GM20000 (cell line): ENCODE measurements at regions not wholly inside any gene's neighbourhood (a gene's known extent, or its start where the extent isn't known, plus 50 kb on each side); places are given as distances from the start of the nearest gene placed in this dataset.

Source experiments
- DNase-seq: peaks from one replicate; pipeline ENCODE4 v3.0.0; 2012; ENCODE audit warnings: low spot score
- TF ChIP-seq, protein P1 (sequence below): IDR thresholded peaks from 2 replicates; pipeline ENCODE4 v1.5.1; 2012; ENCODE audit warnings: mild to moderate bottlenecking, control low read depth; ENCODE audit errors: extremely low read depth, missing control alignments

DNA sequence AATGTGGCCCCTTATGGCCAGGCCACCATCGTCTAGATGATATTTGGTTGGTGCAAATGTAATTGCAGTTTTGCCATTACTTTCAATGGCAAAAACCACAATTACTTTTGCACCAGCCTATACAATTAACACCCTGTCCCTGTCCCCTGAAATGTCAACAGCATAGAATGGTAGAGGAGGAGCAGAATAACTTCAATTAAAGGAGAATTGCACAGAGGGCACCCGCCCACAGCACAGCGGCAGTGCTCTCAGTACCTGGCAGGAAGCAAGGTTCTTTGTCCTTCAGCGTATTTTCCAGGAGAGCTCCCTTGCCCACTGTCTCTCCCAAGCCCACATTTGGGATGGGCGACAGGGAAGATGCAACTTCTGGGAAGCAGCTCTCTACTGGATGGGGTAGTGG, 115.3 kb downstream of the TRIM29 start:
- DNase-seq, result no peak
- TF ChIP-seq, protein P1, sequence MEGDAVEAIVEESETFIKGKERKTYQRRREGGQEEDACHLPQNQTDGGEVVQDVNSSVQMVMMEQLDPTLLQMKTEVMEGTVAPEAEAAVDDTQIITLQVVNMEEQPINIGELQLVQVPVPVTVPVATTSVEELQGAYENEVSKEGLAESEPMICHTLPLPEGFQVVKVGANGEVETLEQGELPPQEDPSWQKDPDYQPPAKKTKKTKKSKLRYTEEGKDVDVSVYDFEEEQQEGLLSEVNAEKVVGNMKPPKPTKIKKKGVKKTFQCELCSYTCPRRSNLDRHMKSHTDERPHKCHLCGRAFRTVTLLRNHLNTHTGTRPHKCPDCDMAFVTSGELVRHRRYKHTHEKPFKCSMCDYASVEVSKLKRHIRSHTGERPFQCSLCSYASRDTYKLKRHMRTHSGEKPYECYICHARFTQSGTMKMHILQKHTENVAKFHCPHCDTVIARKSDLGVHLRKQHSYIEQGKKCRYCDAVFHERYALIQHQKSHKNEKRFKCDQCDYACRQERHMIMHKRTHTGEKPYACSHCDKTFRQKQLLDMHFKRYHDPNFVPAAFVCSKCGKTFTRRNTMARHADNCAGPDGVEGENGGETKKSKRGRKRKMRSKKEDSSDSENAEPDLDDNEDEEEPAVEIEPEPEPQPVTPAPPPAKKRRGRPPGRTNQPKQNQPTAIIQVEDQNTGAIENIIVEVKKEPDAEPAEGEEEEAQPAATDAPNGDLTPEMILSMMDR, result no peak

- no peak for DNase-seq
- TF ChIP-seq, protein P1, result no peak
Observed at GRCh38 chr11:120021978-120022377, 115.9 kb downstream of the TRIM29 start.

DNA sequence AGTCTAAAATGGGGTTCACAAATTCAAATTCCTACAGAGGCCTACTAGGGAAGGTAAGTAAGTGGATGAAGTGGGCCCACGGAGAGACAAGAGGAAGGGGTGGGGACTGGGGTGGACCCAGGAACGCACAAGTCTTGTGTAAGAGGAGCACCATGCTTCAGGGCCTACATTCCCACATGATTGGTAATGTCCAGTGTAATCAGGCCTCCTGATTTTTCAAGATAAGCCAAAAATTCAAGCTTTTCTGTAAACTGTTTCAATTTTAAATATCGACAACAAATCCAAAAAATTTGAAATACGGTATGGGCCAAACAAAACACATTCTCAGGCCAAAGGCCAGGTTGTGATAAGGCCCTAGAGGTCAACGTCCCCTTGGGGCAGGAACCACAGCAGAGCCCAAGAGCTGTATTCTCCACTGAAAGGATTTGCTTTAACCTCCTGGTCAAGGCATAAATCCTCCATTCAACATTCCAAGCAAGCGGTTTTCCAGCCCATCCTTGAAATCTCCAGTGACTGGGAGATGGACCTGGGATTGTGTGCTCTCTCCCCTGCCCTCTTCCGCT, 116.4 kb downstream of the TRIM29 start:
- TF ChIP-seq, protein P1, result no peak
- no peak for DNase-seq

DNA sequence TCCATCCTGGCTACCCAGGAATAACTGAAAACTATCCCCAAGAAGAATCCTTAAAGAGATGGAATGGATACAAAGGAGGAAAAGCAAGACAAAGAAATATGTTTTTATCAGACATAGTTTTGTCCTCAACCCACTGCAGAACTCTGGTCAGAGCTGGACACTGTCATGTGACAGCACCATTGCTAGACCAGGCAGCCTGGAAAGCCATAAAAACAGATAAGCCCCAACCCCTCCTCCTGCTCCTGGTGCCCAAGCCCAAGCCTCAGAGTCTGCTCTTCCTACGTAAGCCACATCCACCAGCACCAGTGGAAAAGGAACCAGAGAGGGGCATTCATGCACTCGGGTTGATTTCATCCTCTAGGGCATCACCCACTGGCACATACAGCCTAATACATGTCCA, 116.9 kb downstream of the TRIM29 start:
- no peak for DNase-seq
- TF ChIP-seq, protein P1, result no peak

- no peak for DNase-seq
- TF ChIP-seq, protein P1, result no peak
Observed at GRCh38 chr11:120020486-120020885, 117.4 kb downstream of the TRIM29 start.

GRCh38 chr11:120019191-120019590, 118.7 kb downstream of the TRIM29 start:
- no peak for DNase-seq
- TF ChIP-seq, protein P1, result no peak

DNA sequence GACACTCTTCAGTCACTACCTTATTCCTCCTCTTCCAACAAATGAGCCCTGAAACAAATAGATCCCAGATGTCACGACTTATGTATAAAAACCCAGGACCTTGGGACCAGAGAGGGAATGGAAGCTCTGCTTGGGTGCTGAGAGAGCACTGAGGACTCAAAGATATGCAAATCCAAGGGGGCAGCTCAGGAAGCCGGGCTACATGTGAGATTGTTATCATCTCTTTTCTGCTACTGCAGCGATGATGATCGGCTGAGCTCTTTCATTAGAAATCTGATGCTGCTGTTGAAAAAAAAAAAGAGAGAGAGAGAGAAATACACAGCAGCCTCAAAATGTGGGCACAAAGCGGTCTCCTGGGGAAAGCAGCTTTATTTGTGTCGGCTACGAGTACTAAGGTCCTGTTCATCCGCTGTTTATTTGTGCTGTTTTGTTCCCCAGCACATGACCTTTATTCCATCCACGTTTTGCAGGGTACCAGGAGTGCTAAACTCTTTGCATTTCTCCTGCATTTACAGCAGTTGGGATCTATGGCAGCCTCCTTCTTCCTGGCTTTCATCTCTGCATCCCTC, 120.2 kb downstream of the TRIM29 start:
- no peak for DNase-seq
- TF ChIP-seq, protein P1, result no peak
